HCT116 (cell line): ENCODE measurements at regions not wholly inside any gene's neighbourhood (a gene's known extent, or its start where the extent isn't known, plus 50 kb on each side); places are given as distances from the start of the nearest gene placed in this dataset.

Source experiments
- ATAC-seq: fragments of 200-7000 bp; cut with Tn5 transposase; 2 replicates; pipeline ENCODE4 v1.9.1; 2020; ENCODE audit warnings: mild to moderate bottlenecking, moderate library complexity
- BruUV-seq: library from RNA; stranded (reverse); fragments of 400-500 nt; replicated peaks from 2 replicates; lab custom pipeline; 2021; lab: Mats Ljungman, UMichigan
- CTCF ChIA-PET: fragments of 300-600 bp; sonication (Branson Sonifier 250); formaldehyde crosslinking; loops from one replicate; lab custom pipeline; 2021; ENCODE audit warnings: antibody characterized with exemption; lab: Charles Lee
- POLR2A ChIA-PET: fragments of 300-600, 350-600 bp; sonication (Branson Sonifier 250); formaldehyde crosslinking; loops from one replicate; lab custom pipeline; 2021; ENCODE audit warnings: antibody characterized with exemption; lab: Charles Lee
- RAD21 ChIA-PET, 2 experiments: fragments of 300-600 bp; sonication (Branson Sonifier 250); formaldehyde crosslinking; loops; one replicate each; lab custom pipeline; 2023; ENCODE audit warnings: low total read pairs in 2 of 2; ENCODE audit not compliant: uncharacterized antibody in 2 of 2, unreplicated experiment in 2 of 2, low non-redundant PET in 1 of 2; lab: Charles Lee
- DNase-seq: peaks from one replicate; pipeline ENCODE4 v3.0.0-alpha.2; 2010; ENCODE audit warnings: low read depth, low spot score
- H2AFZ ChIP-seq: fragments of 200-600 bp; shearing (Covaris generic), sonication (generic); 2 replicates; pipeline ENCODE4 v1.6.1; 2017; ENCODE audit warnings: low read depth, mixed run types, mixed read lengths, antibody characterized with exemption, low read length; ENCODE audit not compliant: poor library complexity, severe bottlenecking
- H3K27ac ChIP-seq: 2 replicates; pipeline ENCODE4 v1.5.1; 2012; ENCODE audit warnings: low read depth, low read length
- H3K27me3 ChIP-seq: fragments of 200-600 bp; sonication (generic); 2 replicates; pipeline ENCODE4 v1.6.1; 2016; ENCODE audit warnings: mixed run types, low read length, mixed read lengths; ENCODE audit not compliant: insufficient read depth
- H3K36me3 ChIP-seq, 2 experiments: fragments of 200-500 bp in 1 of 2; fragments of 200-600 bp in 1 of 2; sonication (Bioruptor generic) in 1 of 2; sonication (generic) in 1 of 2; 2 replicates each; pipeline versions ENCODE4 v1.5.1 to v1.6.1; 2014 to 2016; ENCODE audit warnings: low read length in 2 of 2, inconsistent platforms in 1 of 2, mixed read lengths in 1 of 2, mixed run types in 1 of 2; ENCODE audit not compliant: insufficient read depth in 2 of 2, control insufficient read depth in 1 of 2
- H3K4me1 ChIP-seq, 2 experiments: fragments of 200-600 bp in 1 of 2; sonication (generic) in 1 of 2; 2 replicates each; pipeline versions ENCODE4 v1.5.1 to v1.6.1; 2012 to 2017; ENCODE audit warnings: low read length in 2 of 2, inconsistent platforms in 1 of 2, mild to moderate bottlenecking in 1 of 2, mixed read lengths in 1 of 2, mixed run types in 1 of 2, moderate library complexity in 1 of 2; ENCODE audit not compliant: insufficient read depth in 2 of 2, control insufficient read depth in 1 of 2
- H3K4me2 ChIP-seq: fragments of 200-600 bp; sonication (generic); 2 replicates; pipeline ENCODE4 v1.6.1; 2017; ENCODE audit warnings: mixed run types, low read length, mixed read lengths
- H3K4me3 ChIP-seq, 2 experiments: fragments of 200-600 bp in 1 of 2; sonication (generic) in 1 of 2; replicated peaks in 1 of 2; 2 replicates each; pipeline ENCODE4 v1.5.1; 2011 to 2016; ENCODE audit warnings: low read length in 2 of 2, control low read depth in 1 of 2, low read depth in 1 of 2, mild to moderate bottlenecking in 1 of 2, mixed read lengths in 1 of 2, mixed run types in 1 of 2
- H3K79me2 ChIP-seq: fragments of 200-600 bp; sonication (generic); 2 replicates; pipeline ENCODE4 v1.6.1; 2017; ENCODE audit warnings: mild to moderate bottlenecking, mixed run types, low read length, moderate library complexity, mixed read lengths; ENCODE audit not compliant: insufficient read depth
- H3K9ac ChIP-seq: fragments of 200-600 bp; sonication (generic); 2 replicates; pipeline ENCODE4 v1.6.1; 2016; ENCODE audit warnings: low read length, mixed read lengths
- H3K9me2 ChIP-seq: fragments of 200-600 bp; sonication (generic), shearing (Covaris generic); 2 replicates; pipeline ENCODE4 v1.6.1; 2017; ENCODE audit warnings: mixed run types, mild to moderate bottlenecking, moderate library complexity; ENCODE audit not compliant: insufficient read depth
- H3K9me3 ChIP-seq, 2 experiments: fragments of 200-500 bp in 1 of 2; fragments of 200-600 bp in 1 of 2; sonication (Bioruptor generic) in 1 of 2; sonication (generic) in 1 of 2; 2 replicates each; pipeline ENCODE4 v1.6.1; 2014 to 2017; ENCODE audit warnings: low read length in 2 of 2, mixed read lengths in 2 of 2, inconsistent platforms in 1 of 2, low read depth in 1 of 2, mild to moderate bottlenecking in 1 of 2, mixed run types in 1 of 2, moderate library complexity in 1 of 2; ENCODE audit not compliant: control insufficient read depth in 1 of 2, insufficient read depth in 1 of 2
- H4K20me1 ChIP-seq: fragments of 200-600 bp; sonication (generic), shearing (Covaris generic); 2 replicates; pipeline ENCODE4 v1.6.1; 2017; ENCODE audit warnings: mixed run types, mild to moderate bottlenecking, moderate library complexity; ENCODE audit not compliant: insufficient read depth
- CBX3 ChIP-seq: IDR thresholded peaks from 2 replicates; pipeline ENCODE4 v1.6.1; 2012; ENCODE audit warnings: low read depth
- CEBPB ChIP-seq: IDR thresholded peaks from 2 replicates; pipeline ENCODE4 v1.6.1; 2012; ENCODE audit warnings: low read depth
- CTCF ChIP-seq, 3 experiments: fragments of 200-600 bp in 1 of 3; sonication (generic) in 1 of 3; IDR thresholded peaks in 2 of 3; conservative IDR thresholded peaks in 1 of 3; 2 replicates each; pipeline ENCODE4 v1.5.1; 2012 to 2017; ENCODE audit warnings: low read depth in 2 of 3, low read length in 2 of 3, antibody characterized with exemption in 1 of 3, borderline replicate concordance in 1 of 3, control low read depth in 1 of 3, mild to moderate bottlenecking in 1 of 3, mixed read lengths in 1 of 3, mixed run types in 1 of 3, moderate library complexity in 1 of 3; ENCODE audit not compliant: insufficient read depth in 1 of 3
- EGR1 ChIP-seq: IDR thresholded peaks from 2 replicates; pipeline ENCODE4 v1.6.1; 2012; ENCODE audit warnings: low read depth
- EZH2 ChIP-seq: fragments of 200-600 bp; sonication (generic); IDR thresholded peaks from 2 replicates; pipeline ENCODE4 v1.6.1; 2017; ENCODE audit warnings: antibody characterized with exemption, mixed run types
- EZH2phosphoT487 ChIP-seq: fragments of 200-600 bp; IDR thresholded peaks from 2 replicates; pipeline ENCODE4 v1.6.1; 2018; ENCODE audit warnings: antibody characterized with exemption, borderline replicate concordance
- FOSL1 ChIP-seq: IDR thresholded peaks from 2 replicates; pipeline ENCODE4 v1.6.1; 2012; ENCODE audit warnings: low read depth
- MAX ChIP-seq: IDR thresholded peaks from 2 replicates; pipeline ENCODE4 v1.6.1; 2012
- POLR2AphosphoS5 ChIP-seq: IDR thresholded peaks from 2 replicates; pipeline ENCODE4 v1.6.1; 2011; ENCODE audit warnings: mild to moderate bottlenecking, low read depth, low read length, moderate library complexity
- REST ChIP-seq: IDR thresholded peaks from 2 replicates; pipeline ENCODE4 v1.6.1; 2012; ENCODE audit warnings: low read depth
- SIN3A ChIP-seq: IDR thresholded peaks from 2 replicates; pipeline ENCODE4 v1.6.1; 2012; ENCODE audit warnings: low read depth
- SRF ChIP-seq: IDR thresholded peaks from 2 replicates; pipeline ENCODE4 v1.6.1; 2012; ENCODE audit warnings: low read depth
- TCF7L2 ChIP-seq: IDR thresholded peaks from 2 replicates; pipeline ENCODE4 v1.7.0; 2011; ENCODE audit warnings: borderline replicate concordance, inconsistent platforms; ENCODE audit not compliant: insufficient read depth, insufficient read length; ENCODE audit errors: extremely low read depth
- YY1 ChIP-seq: IDR thresholded peaks from 2 replicates; pipeline ENCODE4 v1.6.1; 2011; ENCODE audit warnings: low read length, low read depth, moderate library complexity, mild to moderate bottlenecking; ENCODE audit not compliant: insufficient replicate concordance; ENCODE audit errors: extremely low read depth
- ZBTB33 ChIP-seq: IDR thresholded peaks from 2 replicates; pipeline ENCODE4 v1.6.1; 2011; ENCODE audit warnings: mild to moderate bottlenecking, low read length, moderate library complexity; ENCODE audit not compliant: insufficient replicate concordance; ENCODE audit errors: extremely low read depth
- ZFX ChIP-seq: fragments of 450-650 bp; IDR thresholded peaks from 2 replicates; pipeline ENCODE4 v1.6.1; 2017
- ZNF274 ChIP-seq: fragments of 200-500 bp; sonication (Bioruptor generic); IDR thresholded peaks from 2 replicates; pipeline ENCODE4 v1.6.1; 2014; ENCODE audit warnings: mild to moderate bottlenecking, low read depth, low read length, inconsistent platforms
- intact Hi-C: fragments of 100-400 bp; cut with micrococcal nuclease; formaldehyde crosslinking; loops from 2 replicates; pipeline ENCODE4 v1.10.0; 2022

GRCh38 chr10:120205368-120206018 lies 251.5 kb upstream of the PLPP4 start:
- H3K4me3 ChIP-seq = no peak overlapping the region
- POLR2A ChIA-PET = no interaction called here
- H3K27me3 ChIP-seq = peaks cover 19% of the 10 kb centered on the region
- ATAC-seq (no peak), DNase-seq (no peak)
- intact Hi-C loops = no loop called here
- no TSS peak for BruUV-seq
- RAD21 ChIA-PET = no interaction called here
- no peaks in the 10 kb centered on the region for H4K20me1 ChIP-seq
- H3K27ac ChIP-seq = no peak overlapping the region
- H3K79me2 ChIP-seq = no peaks in the 10 kb centered on the region
- H3K9ac ChIP-seq = no peak overlapping the region
- H2AFZ ChIP-seq = no peak overlapping the region
- H3K9me3 ChIP-seq = no peaks in the 10 kb centered on the region
- CTCF ChIA-PET = no interaction called here
- H3K4me1 ChIP-seq = no peaks in the 10 kb centered on the region
- H3K4me2 ChIP-seq = no peak overlapping the region
- TF ChIP-seq EGR1 (no peak), YY1 (no peak), SIN3A (no peak), CTCF (IDR thresholded peaks at IDR 0.05 in 2 of 3, conservative IDR thresholded peaks at IDR 0.05 in 1 of 3; ENCODE audit: borderline replicate concordance in 1 of 3, insufficient read depth in 1 of 3, low read depth in 2 of 3, low read length in 2 of 3) (no peak), ZFX (no peak), CBX3 (no peak), MAX (no peak), EZH2 (no peak), TCF7L2 (no peak), CEBPB (no peak), ZNF274 (no peak), EZH2phosphoT487 (no peak), REST (no peak), ZBTB33 (no peak), SRF (no peak), POLR2AphosphoS5 (no peak), FOSL1 (no peak)
- H3K36me3 ChIP-seq = no peaks in the 10 kb centered on the region
- H3K9me2 ChIP-seq = no peaks in the 10 kb centered on the region
